B cell (primary cell): ENCODE measurements at regions not wholly inside any gene's neighbourhood (a gene's known extent, or its start where the extent isn't known, plus 50 kb on each side); places are given as distances from the start of the nearest gene placed in this dataset.

ENCODE experiments used
- EZH2 ChIP-seq: IDR thresholded peaks from 2 replicates; pipeline ENCODE4 v1.6.1; 2012; ENCODE audit warnings: borderline replicate concordance, low read depth, mild to moderate bottlenecking, moderate library complexity, low read length; ENCODE audit not compliant: insufficient read depth, poor library complexity, severe bottlenecking
- TF ChIP-seq, protein P1 (sequence below): fragments of 200-600 bp; IDR thresholded peaks from one replicate; pipeline ENCODE4 v1.8.0; 2022; ENCODE audit warnings: antibody characterized with exemption, mild to moderate bottlenecking

DNA sequence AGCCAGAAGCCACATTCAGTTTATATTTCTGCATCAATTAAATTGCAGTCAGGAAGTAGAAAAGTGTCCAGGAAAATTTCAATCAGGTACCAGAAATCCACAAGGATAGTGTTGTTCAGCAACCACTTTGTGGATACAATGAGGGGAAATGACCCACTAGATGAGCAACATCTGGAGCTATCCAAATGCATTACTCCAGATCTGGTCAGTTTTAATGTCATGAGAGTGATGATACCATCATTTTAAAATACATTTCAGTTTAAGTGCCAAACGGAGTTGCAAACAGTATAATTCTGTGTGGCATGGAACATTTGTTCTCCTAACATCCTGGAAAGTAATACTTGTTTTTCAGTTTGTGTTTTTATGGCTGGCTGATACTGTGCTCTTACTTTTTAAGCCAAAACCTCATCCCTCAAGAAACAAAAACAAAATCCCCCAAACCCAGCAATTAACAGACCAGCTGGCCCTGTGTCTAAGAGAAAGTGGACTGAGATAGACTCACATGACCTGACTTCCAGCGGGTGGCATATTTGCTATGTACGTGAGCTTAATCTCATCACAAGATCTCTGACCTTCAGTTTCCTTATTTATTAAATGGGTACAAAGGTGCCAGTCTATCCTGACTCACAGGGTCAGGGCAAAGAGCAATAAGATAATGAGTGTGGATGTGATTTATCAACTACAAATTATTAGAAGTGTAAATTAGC, 58.8 kb upstream of the CNKSR3 start:
- TF ChIP-seq, protein P1, sequence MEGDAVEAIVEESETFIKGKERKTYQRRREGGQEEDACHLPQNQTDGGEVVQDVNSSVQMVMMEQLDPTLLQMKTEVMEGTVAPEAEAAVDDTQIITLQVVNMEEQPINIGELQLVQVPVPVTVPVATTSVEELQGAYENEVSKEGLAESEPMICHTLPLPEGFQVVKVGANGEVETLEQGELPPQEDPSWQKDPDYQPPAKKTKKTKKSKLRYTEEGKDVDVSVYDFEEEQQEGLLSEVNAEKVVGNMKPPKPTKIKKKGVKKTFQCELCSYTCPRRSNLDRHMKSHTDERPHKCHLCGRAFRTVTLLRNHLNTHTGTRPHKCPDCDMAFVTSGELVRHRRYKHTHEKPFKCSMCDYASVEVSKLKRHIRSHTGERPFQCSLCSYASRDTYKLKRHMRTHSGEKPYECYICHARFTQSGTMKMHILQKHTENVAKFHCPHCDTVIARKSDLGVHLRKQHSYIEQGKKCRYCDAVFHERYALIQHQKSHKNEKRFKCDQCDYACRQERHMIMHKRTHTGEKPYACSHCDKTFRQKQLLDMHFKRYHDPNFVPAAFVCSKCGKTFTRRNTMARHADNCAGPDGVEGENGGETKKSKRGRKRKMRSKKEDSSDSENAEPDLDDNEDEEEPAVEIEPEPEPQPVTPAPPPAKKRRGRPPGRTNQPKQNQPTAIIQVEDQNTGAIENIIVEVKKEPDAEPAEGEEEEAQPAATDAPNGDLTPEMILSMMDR = no peak
- no peak for TF ChIP-seq EZH2
